NCI-H1048 (cell line): ENCODE measurements at regions not wholly inside any gene's neighbourhood (a gene's known extent, or its start where the extent isn't known, plus 50 kb on each side); places are given as distances from the start of the nearest gene placed in this dataset.
"Not testable (repeated sequence)": the region's sequence is repeated elsewhere in the genome, so short reads cannot be mapped to it uniquely, and the experiment has no call there.

Source experiments
- DNase-seq: peaks from one replicate; lab custom pipeline; 2025; lab: John Stamatoyannopoulos, UW

GRCh38 chr3:124043023-124043422, 51.1 kb upstream of the ROPN1 start:
- DNase-seq, result no peak

DNA sequence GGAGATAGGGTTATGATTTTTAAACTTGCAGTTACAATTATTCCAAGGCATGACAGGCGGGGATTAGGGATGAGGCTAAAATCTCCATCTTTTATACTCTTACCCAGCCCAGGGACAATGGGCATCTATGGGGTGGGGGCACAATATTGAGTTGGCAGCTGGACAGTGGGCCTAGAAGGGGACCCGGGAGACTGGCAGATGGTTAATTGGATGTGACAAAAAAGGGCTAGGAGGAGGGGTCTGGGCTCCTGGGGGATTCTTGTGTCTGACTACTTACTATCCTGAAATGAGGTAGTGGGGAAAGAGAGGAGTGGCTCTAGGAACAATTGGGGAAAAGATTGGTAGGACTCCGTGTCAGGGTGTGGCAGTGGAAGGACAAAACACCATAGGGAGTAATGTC, 53.0 kb upstream of the ROPN1 start:
- DNase-seq, result no peak

GRCh38 chr3:124048967-124049798, 57.3 kb upstream of the ROPN1 start:
- no peak for DNase-seq

GRCh38 chr3:124051636-124052035, 59.7 kb upstream of the ROPN1 start:
- DNase-seq, result no peak

- DNase-seq, result no peak
Measured at GRCh38 chr3:124053871-124054270, 61.9 kb upstream of the ROPN1 start.

GRCh38 chr3:124056846-124057245, 64.9 kb upstream of the ROPN1 start:
- DNase-seq, result no peak

DNA sequence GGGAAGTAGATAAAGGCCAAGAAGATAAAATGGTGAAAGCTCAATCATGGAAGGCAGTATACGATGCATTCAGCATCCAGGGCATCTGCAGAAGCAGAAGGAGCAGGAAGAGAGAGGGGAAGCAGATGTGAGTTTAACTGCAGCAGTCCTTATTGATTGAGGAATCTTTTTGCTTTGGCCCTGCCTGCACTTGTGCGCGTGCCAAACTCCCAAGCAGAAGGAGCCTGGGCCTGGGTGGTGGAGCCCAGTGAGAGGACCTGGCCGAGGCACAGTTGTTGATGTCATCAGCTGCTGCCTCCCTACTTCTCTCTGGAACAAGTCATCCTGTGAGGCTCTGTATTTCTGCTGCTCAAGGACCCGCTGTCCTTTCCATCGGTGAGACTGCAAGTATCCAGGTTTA, 65.5 kb upstream of the ROPN1 start:
- no peak for DNase-seq

GRCh38 chr3:124059580-124059979, 67.7 kb upstream of the ROPN1 start:
- DNase-seq, result no peak

- DNase-seq, result no peak
Measured at GRCh38 chr3:124063197-124063909, 71.4 kb upstream of the ROPN1 start.

DNA sequence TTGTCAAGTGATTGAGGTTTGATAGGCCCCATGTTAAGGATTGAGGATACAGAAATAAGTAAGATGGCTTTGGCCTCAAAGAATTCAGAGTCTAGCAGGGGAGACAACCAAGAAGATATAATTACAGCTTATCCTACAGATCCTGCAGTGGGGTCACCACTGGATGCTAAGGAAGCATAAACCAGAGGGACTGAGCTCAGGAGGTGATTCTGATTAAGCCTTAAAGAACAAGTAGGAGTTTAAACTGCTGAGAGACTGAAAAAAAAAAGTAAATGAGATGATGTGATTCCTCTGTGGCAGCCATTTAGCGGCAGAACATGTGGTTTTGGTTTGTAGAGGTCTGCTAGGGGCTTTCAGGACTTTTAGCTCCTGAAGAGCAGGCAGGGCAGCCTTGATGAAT, 72.1 kb upstream of the ROPN1 start:
- DNase-seq, result no peak

DNA sequence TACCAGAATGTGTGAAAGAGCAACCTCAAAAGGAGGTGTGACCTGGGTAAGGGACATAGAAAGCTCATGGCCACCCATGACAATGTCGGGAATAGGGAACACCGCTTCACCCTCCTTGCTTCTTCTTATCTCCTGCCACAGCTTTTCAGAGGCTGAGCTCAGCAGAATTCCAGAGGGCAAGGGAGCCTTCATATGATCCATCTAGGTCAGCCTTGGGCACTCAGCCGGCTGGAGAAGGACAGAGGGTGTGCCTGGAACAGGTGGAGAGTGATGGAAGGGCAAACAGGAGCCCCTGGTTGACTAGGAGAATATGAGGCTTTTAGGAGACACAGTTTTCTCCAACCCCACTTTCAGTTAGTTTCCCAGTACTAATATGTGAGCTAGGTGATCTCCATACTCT, 74.6 kb upstream of the ROPN1 start:
- DNase-seq, result not testable (repeated sequence)

DNA sequence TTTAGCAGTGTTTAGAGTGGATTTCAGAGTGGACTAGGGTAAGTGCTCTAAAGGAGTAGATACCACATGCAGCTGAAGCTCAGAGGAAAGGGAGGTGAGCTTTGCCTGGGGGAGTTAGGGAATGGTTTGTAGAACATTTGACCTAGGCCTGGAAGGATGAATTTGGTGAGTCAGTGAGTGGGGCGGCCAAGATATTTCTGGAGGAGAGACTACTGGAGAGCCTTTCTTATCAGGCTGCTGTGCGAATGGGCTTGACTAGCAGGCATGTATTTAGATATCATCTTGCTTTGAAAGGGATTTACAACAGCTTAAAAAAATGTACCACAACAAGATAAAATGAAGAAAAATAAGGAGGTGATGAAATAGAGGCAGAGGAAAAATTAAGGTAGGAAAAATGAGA, 77.8 kb upstream of the ROPN1 start:
- not testable (repeated sequence) for DNase-seq

DNA sequence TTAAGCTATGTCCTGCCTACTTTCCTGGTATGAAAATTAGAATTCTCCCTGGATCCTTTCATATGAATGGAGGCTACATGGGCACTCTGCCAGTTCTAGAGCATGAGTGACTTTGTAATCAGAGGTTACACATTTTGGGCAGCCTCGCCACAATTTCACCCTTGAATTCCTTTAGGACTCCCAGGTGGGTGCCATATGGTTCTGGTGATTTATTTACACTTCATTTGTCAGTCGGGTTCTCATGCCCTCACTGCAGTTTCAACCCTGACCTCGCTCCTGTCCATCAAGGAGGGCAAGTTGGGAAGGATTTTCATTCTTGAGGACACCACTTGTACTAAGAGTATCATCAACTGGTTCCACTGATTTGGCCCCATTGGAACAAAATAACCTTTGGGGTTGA, 83.2 kb upstream of the ROPN1 start:
- not testable (repeated sequence) for DNase-seq

GRCh38 chr3:124075753-124076152, 83.8 kb upstream of the ROPN1 start:
- DNase-seq, result no peak

- no peak for DNase-seq
Measured at GRCh38 chr3:124076235-124076634, 84.3 kb upstream of the ROPN1 start.

DNA sequence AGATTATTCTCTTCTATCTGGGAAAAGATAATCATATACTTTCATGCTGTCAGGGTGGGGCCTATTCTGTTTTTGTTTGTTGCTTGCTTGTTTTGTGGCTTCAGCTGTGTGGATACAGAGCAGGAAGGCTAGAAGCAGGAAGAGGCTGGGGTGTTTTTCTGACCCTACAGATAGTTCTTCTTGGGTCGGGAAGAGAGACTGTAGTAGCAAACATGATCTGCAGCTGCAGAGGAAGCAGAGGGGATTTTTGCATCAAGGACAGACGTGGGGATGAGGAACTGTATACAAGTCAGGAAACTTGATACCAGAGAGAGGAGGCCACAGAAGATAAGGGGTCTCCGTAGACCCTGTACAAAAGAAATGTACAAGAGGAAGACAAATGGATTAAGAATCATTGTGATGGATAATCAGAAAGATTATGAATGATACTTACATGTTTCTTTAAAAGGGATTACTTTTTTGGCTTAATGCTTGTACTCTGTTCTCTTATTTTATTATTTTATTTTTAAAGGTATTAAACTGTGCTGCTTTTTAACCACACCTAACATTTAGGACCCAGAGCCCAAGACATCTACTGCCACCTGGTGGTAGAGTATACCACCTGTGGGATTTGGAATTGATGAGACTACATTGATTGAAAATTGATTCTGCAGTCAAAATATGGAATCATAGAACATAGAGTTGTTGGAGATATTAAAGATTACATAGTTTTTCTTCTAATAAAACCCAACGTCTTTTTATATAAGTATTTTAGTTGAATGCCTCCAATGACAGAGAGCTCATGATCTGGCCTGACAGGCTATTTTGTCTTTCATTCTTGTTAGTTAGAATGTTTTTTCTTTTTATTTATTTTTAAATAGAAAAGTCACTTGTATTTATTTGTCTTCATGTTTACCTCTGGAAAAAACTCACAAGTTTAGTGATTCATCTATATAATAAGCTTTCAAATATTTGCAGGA, 87.3 kb upstream of the ROPN1 start:
- no peak for DNase-seq

DNA sequence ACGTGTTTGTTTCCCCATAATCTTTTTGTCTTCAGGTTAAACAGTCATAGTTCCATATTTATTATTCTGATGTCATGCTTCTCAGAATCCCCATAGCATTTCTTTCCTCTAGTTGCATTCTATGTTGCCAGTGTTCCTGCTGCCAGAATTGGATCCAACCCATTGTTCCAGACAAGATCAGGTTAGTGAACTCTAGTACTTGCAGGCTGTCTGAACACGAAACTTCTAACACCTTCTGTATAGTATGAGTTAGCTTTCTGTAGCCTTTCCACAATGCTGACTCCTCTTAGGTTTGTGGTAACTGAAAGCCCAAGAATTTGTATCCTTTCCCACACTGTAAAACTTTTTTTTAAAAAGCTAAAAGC, 88.0 kb upstream of the ROPN1 start:
- DNase-seq, result no peak

DNA sequence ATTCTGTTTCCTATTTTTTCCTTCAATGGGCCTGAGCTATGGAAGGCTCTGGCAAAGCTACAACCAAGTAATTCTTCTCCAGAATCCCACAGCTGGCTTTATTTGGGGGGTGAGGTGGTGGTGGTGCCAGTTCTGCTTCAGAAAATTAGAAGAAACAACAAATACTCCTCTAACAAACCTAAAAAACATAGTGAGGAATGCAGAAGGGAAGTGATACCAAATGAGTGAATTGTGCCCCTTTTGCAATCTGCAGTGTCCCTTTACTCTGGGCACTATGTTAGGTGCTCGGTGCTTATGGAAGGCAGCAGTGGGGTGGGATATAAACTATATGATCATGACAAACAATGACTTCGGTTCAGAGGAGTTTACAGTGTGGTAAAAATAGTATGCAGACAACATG, 90.4 kb upstream of the ROPN1 start:
- DNase-seq, result no peak

DNA sequence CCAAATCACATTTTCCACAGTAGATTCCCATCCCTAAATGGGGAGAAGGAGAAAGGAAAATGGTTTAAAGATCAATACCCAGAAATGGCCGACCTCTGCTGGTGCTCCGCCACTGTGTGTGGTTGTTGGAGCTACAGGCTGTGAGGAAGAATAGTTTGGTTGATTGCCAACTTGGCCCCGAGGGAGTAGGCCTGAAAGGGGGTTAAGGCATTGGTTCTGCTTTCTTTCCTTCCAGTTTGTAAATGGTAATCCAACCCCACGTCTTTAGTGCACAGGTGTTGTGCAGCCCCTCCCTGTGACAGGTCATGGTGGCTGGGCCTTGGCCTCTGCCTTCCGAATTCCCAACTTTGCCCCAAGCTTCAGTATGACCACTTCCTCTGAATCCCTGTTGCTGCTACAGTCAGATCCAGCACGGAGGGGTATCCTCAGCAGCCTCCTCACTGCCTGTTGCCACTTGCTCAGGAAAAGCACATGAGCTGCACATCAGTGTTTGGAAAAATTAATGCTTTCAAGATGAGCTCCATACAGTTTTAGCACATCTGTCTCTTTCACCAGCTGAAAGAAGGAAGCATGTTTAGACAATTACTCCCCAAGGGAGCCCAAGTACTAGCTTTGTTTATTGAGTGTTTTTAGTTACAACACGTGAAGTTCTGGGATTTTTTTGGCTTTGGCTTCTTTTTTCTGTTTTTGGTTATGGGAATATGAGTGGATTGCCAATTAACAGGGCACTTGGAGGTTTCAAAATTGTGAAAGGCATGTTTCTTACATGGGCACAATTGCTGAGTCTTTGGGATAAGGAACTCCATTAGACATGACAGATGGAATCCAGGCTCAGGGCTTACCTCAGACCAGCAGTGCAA, 92.3 kb upstream of the ROPN1 start:
- no peak for DNase-seq

- DNase-seq, result no peak
Measured at GRCh38 chr3:124088801-124089200, 96.9 kb upstream of the ROPN1 start.

GRCh38 chr3:124089214-124089613, 97.3 kb upstream of the ROPN1 start:
- DNase-seq, result no peak

DNA sequence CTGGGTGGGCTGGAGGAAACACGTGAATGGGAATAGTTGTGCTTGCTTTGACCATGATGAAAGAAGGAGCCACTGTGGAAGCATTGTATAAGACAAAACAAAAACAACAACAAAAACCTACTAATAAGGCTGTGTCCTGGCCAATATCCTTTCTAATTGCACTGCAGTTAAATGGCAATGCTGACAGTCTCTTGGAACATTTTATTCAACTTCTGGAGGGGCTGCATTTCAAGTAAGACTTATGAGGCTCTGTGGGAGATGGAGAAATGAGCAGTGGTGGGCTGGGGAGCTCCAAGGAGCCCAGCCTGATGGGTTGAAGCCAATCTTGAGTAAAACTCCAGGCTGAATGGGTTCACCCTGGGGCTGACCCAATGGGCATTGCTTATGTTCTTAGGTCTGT, 99.8 kb upstream of the ROPN1 start:
- DNase-seq, result no peak
